Cardiac muscle cell (in vitro differentiated cells and primary cell): ENCODE measurements at regions not wholly inside any gene's neighbourhood (a gene's known extent, or its start where the extent isn't known, plus 50 kb on each side); places are given as distances from the start of the nearest gene placed in this dataset.
A peak's percentile ranks its signal among the peaks of the same experiment; 100 is the strongest.

Experiments used
- DNase-seq, 2 donors: peaks; one replicate each; pipeline versions ENCODE4 v3.0.0 to v3.0.0-alpha.2; 2010 to 2017; ENCODE audit warnings: low read depth in 1 of 2, low spot score in 1 of 2
- H3K27ac ChIP-seq: fragments of 200-600 bp; sonication (generic); 2 replicates; pipeline ENCODE4 v1.5.1; 2016
- H3K27me3 ChIP-seq: fragments of 200-600 bp; sonication (generic); 2 replicates; pipeline ENCODE4 v1.6.0; 2016; ENCODE audit warnings: control low read depth
- H3K36me3 ChIP-seq: fragments of 200-600 bp; sonication (generic); 2 replicates; pipeline ENCODE4 v1.5.1; 2016; ENCODE audit warnings: control low read depth
- H3K4me1 ChIP-seq: fragments of 200-600 bp; sonication (generic); 2 replicates; pipeline ENCODE4 v1.8.1; 2017; ENCODE audit warnings: low read depth, mild to moderate bottlenecking, mixed run types
- H3K4me3 ChIP-seq: fragments of 200-600 bp; sonication (generic); 2 replicates; pipeline ENCODE4 v1.5.1; 2016; ENCODE audit warnings: mild to moderate bottlenecking
- H3K9me3 ChIP-seq: fragments of 200-600 bp; sonication (generic); 2 replicates; pipeline ENCODE4 v1.5.1; 2017; ENCODE audit warnings: low read depth, mild to moderate bottlenecking, control low read depth
- TF ChIP-seq, protein P1 (sequence below): IDR thresholded peaks from 2 replicates; pipeline ENCODE4 v1.5.1; 2012; ENCODE audit warnings: low read depth, mild to moderate bottlenecking, low read length

GRCh38 chr19:22545751-22546150 is 88.4 kb upstream of the ZNF492 start:
- Histone ChIP-seq H3K36me3 (no peaks in the 10 kb centered on the region), H3K4me3 (no peak overlapping the region), H3K27me3 (no peaks in the 10 kb centered on the region), H3K9me3 (no peaks in the 10 kb centered on the region), H3K27ac (no peak overlapping the region), H3K4me1 (no peaks in the 10 kb centered on the region)
- TF ChIP-seq, protein P1, sequence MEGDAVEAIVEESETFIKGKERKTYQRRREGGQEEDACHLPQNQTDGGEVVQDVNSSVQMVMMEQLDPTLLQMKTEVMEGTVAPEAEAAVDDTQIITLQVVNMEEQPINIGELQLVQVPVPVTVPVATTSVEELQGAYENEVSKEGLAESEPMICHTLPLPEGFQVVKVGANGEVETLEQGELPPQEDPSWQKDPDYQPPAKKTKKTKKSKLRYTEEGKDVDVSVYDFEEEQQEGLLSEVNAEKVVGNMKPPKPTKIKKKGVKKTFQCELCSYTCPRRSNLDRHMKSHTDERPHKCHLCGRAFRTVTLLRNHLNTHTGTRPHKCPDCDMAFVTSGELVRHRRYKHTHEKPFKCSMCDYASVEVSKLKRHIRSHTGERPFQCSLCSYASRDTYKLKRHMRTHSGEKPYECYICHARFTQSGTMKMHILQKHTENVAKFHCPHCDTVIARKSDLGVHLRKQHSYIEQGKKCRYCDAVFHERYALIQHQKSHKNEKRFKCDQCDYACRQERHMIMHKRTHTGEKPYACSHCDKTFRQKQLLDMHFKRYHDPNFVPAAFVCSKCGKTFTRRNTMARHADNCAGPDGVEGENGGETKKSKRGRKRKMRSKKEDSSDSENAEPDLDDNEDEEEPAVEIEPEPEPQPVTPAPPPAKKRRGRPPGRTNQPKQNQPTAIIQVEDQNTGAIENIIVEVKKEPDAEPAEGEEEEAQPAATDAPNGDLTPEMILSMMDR, result no peak
- peak in 1 of 2 donors; percentile 1 for DNase-seq

DNA sequence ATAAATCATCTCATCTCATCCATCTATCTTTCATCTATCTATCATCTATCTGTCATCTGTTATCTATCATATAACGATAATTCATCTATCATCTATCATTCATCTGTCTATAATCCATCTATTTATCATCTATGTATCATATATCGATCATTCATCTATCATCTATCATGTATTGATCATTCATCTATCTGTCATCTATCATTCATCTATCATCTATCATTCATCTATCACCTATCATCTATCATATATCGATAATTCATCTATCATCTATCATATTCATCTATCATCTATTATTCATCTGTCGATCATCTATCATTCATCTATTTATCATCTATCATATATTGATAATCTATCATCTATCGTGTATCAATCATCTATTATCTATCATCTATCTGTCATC is 100.4 kb upstream of the ZNF492 start:
- H3K27me3 ChIP-seq, result no peaks in the 10 kb centered on the region
- no peaks in the 10 kb centered on the region for H3K4me1 ChIP-seq
- DNase-seq, result no peak
- no peak overlapping the region for H3K4me3 ChIP-seq
- no peaks in the 10 kb centered on the region for H3K36me3 ChIP-seq
- TF ChIP-seq, protein P1, result no peak
- H3K27ac ChIP-seq, result no peak overlapping the region
- H3K9me3 ChIP-seq, result no peaks in the 10 kb centered on the region

GRCh38 chr19:22532388-22533300 is 101.5 kb upstream of the ZNF492 start:
- TF ChIP-seq, protein P1, result no peak
- Histone ChIP-seq H3K4me1 (no peaks in the 10 kb centered on the region), H3K27me3 (no peaks in the 10 kb centered on the region), H3K9me3 (no peaks in the 10 kb centered on the region), H3K27ac (no peak overlapping the region), H3K36me3 (no peaks in the 10 kb centered on the region), H3K4me3 (no peak overlapping the region)
- DNase-seq, result peak in 1 of 2 donors; percentile 24

DNA sequence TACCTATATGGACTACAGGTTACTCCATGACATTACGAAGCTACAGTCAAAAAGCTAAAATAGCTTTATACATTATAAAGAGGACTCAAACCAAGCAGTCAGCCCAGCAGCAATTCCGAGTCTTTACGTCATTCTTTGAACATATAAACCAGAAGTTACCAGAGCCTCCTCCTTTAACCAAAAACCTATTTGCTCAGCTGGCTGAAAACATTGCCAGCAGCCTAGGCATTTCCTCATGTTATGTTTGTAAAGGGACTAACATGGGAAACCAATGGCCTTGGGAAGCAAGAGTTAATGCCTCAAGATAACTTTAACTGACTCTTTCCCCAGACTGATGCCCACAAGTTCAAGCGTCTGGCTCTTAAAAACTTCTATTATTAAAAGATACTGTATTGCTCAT is 104.1 kb upstream of the ZNF492 start:
- Histone ChIP-seq H3K27ac (no peak overlapping the region), H3K4me3 (no peak overlapping the region), H3K27me3 (no peaks in the 10 kb centered on the region), H3K36me3 (no peaks in the 10 kb centered on the region), H3K9me3 (no peaks in the 10 kb centered on the region), H3K4me1 (no peaks in the 10 kb centered on the region)
- TF ChIP-seq, protein P1, result no peak
- DNase-seq, result no peak

- no peak for DNase-seq
- Histone ChIP-seq H3K4me3 (no peak overlapping the region), H3K27me3 (no peaks in the 10 kb centered on the region), H3K36me3 (no peaks in the 10 kb centered on the region), H3K9me3 (no peaks in the 10 kb centered on the region), H3K4me1 (no peaks in the 10 kb centered on the region), H3K27ac (no peak overlapping the region)
- TF ChIP-seq, protein P1, result no peak
Observed at GRCh38 chr19:22528956-22529355, 105.2 kb upstream of the ZNF492 start.
